ENCODE measurements at regions not wholly inside any gene's neighbourhood (a gene's known extent, or its start where the extent isn't known, plus 50 kb on each side); places are given as distances from the start of the nearest gene placed in this dataset.

GRCh38 chr3:40597441-40597840 is 72.7 kb downstream of the ZNF621 start:
- no peak for TF ChIP-seq CTCF (IDR thresholded peaks at IDR 0.05)
- TF ChIP-seq POLR2A (IDR thresholded peaks at IDR 0.05): no peak

Data from thyroid gland (tissue), 4 donors.